ENCODE measurements at regions not wholly inside any gene's neighbourhood (a gene's known extent, or its start where the extent isn't known, plus 50 kb on each side); places are given as distances from the start of the nearest gene placed in this dataset.

- no peak for TF ChIP-seq ZNF384 (IDR thresholded peaks at IDR 0.05)
- no peak for TF ChIP-seq HDGF (IDR thresholded peaks at IDR 0.05; ENCODE audit: borderline replicate concordance)
- no peak for TF ChIP-seq TARDBP (IDR thresholded peaks at IDR 0.05)
- no peak for TF ChIP-seq ELF4 (IDR thresholded peaks at IDR 0.05)
- TF ChIP-seq SUZ12 (IDR thresholded peaks at IDR 0.05), result no peak
- no peak for TF ChIP-seq FOXK2 (IDR thresholded peaks at IDR 0.05)
- TF ChIP-seq CTBP1 (IDR thresholded peaks at IDR 0.05; ENCODE audit: borderline replicate concordance), result no peak
- TF ChIP-seq NFRKB (IDR thresholded peaks at IDR 0.05), result no peak
- no peak for TF ChIP-seq BHLHE40 (IDR thresholded peaks at IDR 0.05; ENCODE audit: borderline replicate concordance)
- TF ChIP-seq LEF1 (IDR thresholded peaks at IDR 0.05; ENCODE audit: borderline replicate concordance), result no peak
- no peak for TF ChIP-seq ARNT (IDR thresholded peaks at IDR 0.05)
- TF ChIP-seq FOXA1 (IDR thresholded peaks at IDR 0.05), result no peak
- no peak for TF ChIP-seq FOXM1 (IDR thresholded peaks at IDR 0.05; ENCODE audit: borderline replicate concordance)
- TF ChIP-seq PKNOX1 (IDR thresholded peaks at IDR 0.05), result no peak
- ChIA-PET CTCF (no interaction called here), POLR2A (interaction anchor here (1.0 kb wide), 1 partner anchor 227 kb away, joined by 4 read pairs; the partner anchor contains the start of gene CCND2)
- DNase-seq (ENCODE audit: extremely low spot score), result no peak
Observed at GRCh38 chr12:4045786-4046494, 172.7 kb upstream of the PARP11 start.

GRCh38 chr12:4044736-4045730, 171.8 kb upstream of the PARP11 start:
- ChIA-PET POLR2A (interaction anchor here (1.0 kb wide), 1 partner anchor 228 kb away, joined by 4 read pairs; the partner anchor contains the start of gene CCND2), CTCF (no interaction called here)
- DNase-seq (ENCODE audit: extremely low spot score), result no peak
- TF ChIP-seq ZNF384 (IDR thresholded peaks at IDR 0.05) (no peak), L3MBTL2 (conservative IDR thresholded peaks at IDR 0.05) (no peak), FOXM1 (IDR thresholded peaks at IDR 0.05; ENCODE audit: borderline replicate concordance) (no peak), PKNOX1 (IDR thresholded peaks at IDR 0.05) (no peak), TARDBP (IDR thresholded peaks at IDR 0.05) (no peak), LEF1 (IDR thresholded peaks at IDR 0.05; ENCODE audit: borderline replicate concordance) (no peak), BHLHE40 (IDR thresholded peaks at IDR 0.05; ENCODE audit: borderline replicate concordance) (no peak), ARNT (IDR thresholded peaks at IDR 0.05) (no peak), NFRKB (IDR thresholded peaks at IDR 0.05) (no peak), CTBP1 (IDR thresholded peaks at IDR 0.05; ENCODE audit: borderline replicate concordance) (no peak), ELF4 (IDR thresholded peaks at IDR 0.05) (no peak), HDGF (IDR thresholded peaks at IDR 0.05; ENCODE audit: borderline replicate concordance) (no peak), FOXA1 (IDR thresholded peaks at IDR 0.05) (no peak), FOXK2 (IDR thresholded peaks at IDR 0.05) (no peak)

GRCh38 chr12:4044101-4044500, 170.9 kb upstream of the PARP11 start:
- CTCF ChIA-PET, result interaction anchor here (0.8 kb wide), 1 partner anchor 161 kb away, joined by 3 read pairs; no protein-coding TSS in a partner anchor
- POLR2A ChIA-PET, result no interaction called here
- TF ChIP-seq BHLHE40 (IDR thresholded peaks at IDR 0.05; ENCODE audit: borderline replicate concordance), result no peak
- TF ChIP-seq CTBP1 (IDR thresholded peaks at IDR 0.05; ENCODE audit: borderline replicate concordance), result no peak
- no peak for TF ChIP-seq FOXM1 (IDR thresholded peaks at IDR 0.05; ENCODE audit: borderline replicate concordance)
- TF ChIP-seq L3MBTL2 (conservative IDR thresholded peaks at IDR 0.05), result no peak
- no peak for TF ChIP-seq NFRKB (IDR thresholded peaks at IDR 0.05)
- no peak for TF ChIP-seq ELF4 (IDR thresholded peaks at IDR 0.05)
- TF ChIP-seq ZNF384 (IDR thresholded peaks at IDR 0.05), result no peak
- TF ChIP-seq SUZ12 (IDR thresholded peaks at IDR 0.05), result no peak
- TF ChIP-seq PKNOX1 (IDR thresholded peaks at IDR 0.05), result no peak
- TF ChIP-seq LEF1 (IDR thresholded peaks at IDR 0.05; ENCODE audit: borderline replicate concordance), result no peak
- no peak for DNase-seq (ENCODE audit: extremely low spot score)

- POLR2A ChIA-PET, result interaction anchor here (2.4 kb wide), 1 partner anchor 235 kb away, joined by 11 read pairs; no protein-coding TSS in a partner anchor
- DNase-seq (ENCODE audit: extremely low spot score), result no peak
- TF ChIP-seq NFRKB (IDR thresholded peaks at IDR 0.05), result no peak
- TF ChIP-seq LEF1 (IDR thresholded peaks at IDR 0.05; ENCODE audit: borderline replicate concordance), result no peak
- no peak for TF ChIP-seq L3MBTL2 (conservative IDR thresholded peaks at IDR 0.05)
- TF ChIP-seq ARNT (IDR thresholded peaks at IDR 0.05), result no peak
- TF ChIP-seq ZNF384 (IDR thresholded peaks at IDR 0.05), result no peak
- no peak for TF ChIP-seq HDGF (IDR thresholded peaks at IDR 0.05; ENCODE audit: borderline replicate concordance)
- no peak for TF ChIP-seq PKNOX1 (IDR thresholded peaks at IDR 0.05)
- TF ChIP-seq SUZ12 (IDR thresholded peaks at IDR 0.05), result no peak
- no peak for TF ChIP-seq TARDBP (IDR thresholded peaks at IDR 0.05)
- no peak for TF ChIP-seq SP1 (IDR thresholded peaks at IDR 0.05)
- TF ChIP-seq FOXM1 (IDR thresholded peaks at IDR 0.05; ENCODE audit: borderline replicate concordance), result no peak
- no peak for TF ChIP-seq FOXK2 (IDR thresholded peaks at IDR 0.05)
- TF ChIP-seq ELF4 (IDR thresholded peaks at IDR 0.05), result no peak
- TF ChIP-seq BHLHE40 (IDR thresholded peaks at IDR 0.05; ENCODE audit: borderline replicate concordance), result no peak
- no peak for TF ChIP-seq FOXA1 (IDR thresholded peaks at IDR 0.05)
- no peak for TF ChIP-seq CTBP1 (IDR thresholded peaks at IDR 0.05; ENCODE audit: borderline replicate concordance)
- CTCF ChIA-PET, result interaction anchor here (1.2 kb wide), 1 partner anchor 45 kb away, joined by 3 read pairs; no protein-coding TSS in a partner anchor
Observed at GRCh38 chr12:4041187-4041885, 168.1 kb upstream of the PARP11 start.

Measured in HEK293T (cell line).